ENCODE measurements at regions not wholly inside any gene's neighbourhood (a gene's known extent, or its start where the extent isn't known, plus 50 kb on each side); places are given as distances from the start of the nearest gene placed in this dataset.

DNA sequence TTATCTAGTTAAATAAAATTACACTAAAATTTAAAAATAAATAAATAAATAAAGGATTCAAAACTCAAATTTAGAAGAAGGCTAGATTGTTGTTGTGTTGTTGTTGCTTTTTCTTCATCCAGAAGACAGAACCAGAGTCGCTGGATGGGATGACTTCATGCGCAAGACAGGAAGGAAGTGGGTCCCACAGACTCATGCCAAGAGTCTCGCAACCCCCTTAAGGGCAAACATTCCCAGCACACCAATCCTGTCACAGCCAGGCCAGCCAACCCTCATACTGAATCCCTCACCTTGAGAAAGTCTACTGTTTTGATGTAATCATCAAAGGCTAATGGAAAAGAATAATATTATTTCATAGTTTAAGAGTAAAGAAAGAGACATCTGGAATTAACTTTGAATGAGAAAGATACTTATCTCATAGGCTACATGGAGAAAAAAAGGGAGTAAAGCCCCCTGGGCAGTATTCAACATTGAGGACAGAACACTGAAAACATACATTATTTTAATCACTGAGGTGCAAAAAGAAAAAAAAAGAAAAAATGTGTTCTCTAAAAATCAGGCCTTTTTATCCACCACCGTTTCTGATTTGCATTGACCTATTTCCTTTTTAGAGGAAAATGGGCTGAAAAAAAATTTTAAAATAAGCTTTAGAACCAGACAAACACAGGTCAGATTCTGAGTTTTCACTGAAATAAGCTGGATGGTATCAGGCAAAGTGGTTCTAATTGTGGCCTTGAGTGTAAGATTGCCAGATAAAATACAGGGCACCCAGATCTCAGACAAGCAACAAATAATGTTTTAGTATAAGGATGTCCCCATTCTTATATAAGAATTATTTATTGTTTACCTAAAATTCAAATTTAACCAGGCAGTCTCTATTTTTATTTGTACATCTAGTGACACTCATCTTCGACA is 826.5 kb downstream of the TNS3 start:
- Histone ChIP-seq H3K79me2 (ENCODE audit: control insufficient read depth, insufficient read depth, low read length) (no peaks in the 10 kb centered on the region), H3K9ac (ENCODE audit: low read length) (no peak overlapping the region), H3K36me3 (replicated peaks in 1 of 2; ENCODE audit: control extremely low read depth in 1 of 2, control insufficient read depth in 1 of 2, extremely low read depth in 1 of 2, insufficient read depth in 2 of 2, low read length in 1 of 2) (no peaks in the 10 kb centered on the region), H3K4me1 (ENCODE audit: control insufficient read depth in 2 of 2, insufficient read depth in 2 of 2, low read length in 2 of 2) (no peaks in the 10 kb centered on the region), H3K9me3 (ENCODE audit: control extremely low read depth in 1 of 3, control insufficient read depth in 2 of 3, insufficient read depth in 1 of 3, low read length in 2 of 3) (peaks cover 0 to 7% (median 0%) of the 10 kb centered on the region in 3 donors), H3K4me2 (replicated peaks; ENCODE audit: low read depth, low read length, poor library complexity, severe bottlenecking) (no peak overlapping the region), H2AFZ (ENCODE audit: insufficient read depth, low read depth, low read length, poor library complexity, severe bottlenecking) (no peak overlapping the region), H3K27ac (ENCODE audit: low read length in 2 of 2) (no peak overlapping the region), H4K20me1 (ENCODE audit: control insufficient read depth, insufficient read depth, low read length, poor library complexity, severe bottlenecking) (no peaks in the 10 kb centered on the region), H3K27me3 (replicated peaks in 1 of 4; ENCODE audit: control extremely low read depth in 1 of 4, control insufficient read depth in 3 of 4, insufficient read depth in 4 of 4, low read length in 3 of 4) (no peaks in the 10 kb centered on the region), H3K4me3 (ENCODE audit: control extremely low read depth in 1 of 5, extremely low read depth in 1 of 5, insufficient read depth in 1 of 5, low read depth in 2 of 5, low read length in 4 of 5) (no peak overlapping the region)
- CTCF ChIA-PET: no interaction called here
- no peak overlapping the region for H3K4me3 Mint-ChIP-seq
- no peaks in the 10 kb centered on the region for H3K27me3 Mint-ChIP-seq
- TF ChIP-seq, protein P1, sequence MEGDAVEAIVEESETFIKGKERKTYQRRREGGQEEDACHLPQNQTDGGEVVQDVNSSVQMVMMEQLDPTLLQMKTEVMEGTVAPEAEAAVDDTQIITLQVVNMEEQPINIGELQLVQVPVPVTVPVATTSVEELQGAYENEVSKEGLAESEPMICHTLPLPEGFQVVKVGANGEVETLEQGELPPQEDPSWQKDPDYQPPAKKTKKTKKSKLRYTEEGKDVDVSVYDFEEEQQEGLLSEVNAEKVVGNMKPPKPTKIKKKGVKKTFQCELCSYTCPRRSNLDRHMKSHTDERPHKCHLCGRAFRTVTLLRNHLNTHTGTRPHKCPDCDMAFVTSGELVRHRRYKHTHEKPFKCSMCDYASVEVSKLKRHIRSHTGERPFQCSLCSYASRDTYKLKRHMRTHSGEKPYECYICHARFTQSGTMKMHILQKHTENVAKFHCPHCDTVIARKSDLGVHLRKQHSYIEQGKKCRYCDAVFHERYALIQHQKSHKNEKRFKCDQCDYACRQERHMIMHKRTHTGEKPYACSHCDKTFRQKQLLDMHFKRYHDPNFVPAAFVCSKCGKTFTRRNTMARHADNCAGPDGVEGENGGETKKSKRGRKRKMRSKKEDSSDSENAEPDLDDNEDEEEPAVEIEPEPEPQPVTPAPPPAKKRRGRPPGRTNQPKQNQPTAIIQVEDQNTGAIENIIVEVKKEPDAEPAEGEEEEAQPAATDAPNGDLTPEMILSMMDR (IDR thresholded peaks at IDR 0.05): no peak
- no peak for TF ChIP-seq EZH2 (IDR thresholded peaks at IDR 0.05; ENCODE audit: borderline replicate concordance, insufficient read depth, low read depth, low read length, poor library complexity, severe bottlenecking)
- DNase-seq: no peak
- H3K4me1 Mint-ChIP-seq: no peaks in the 10 kb centered on the region
- POLR2A ChIA-PET: no interaction called here
- H3K27ac Mint-ChIP-seq: no peak overlapping the region
- no peak for ATAC-seq (ENCODE audit: low read depth)
- no CpG with 5 or more reads among the region's 5 CpGs for WGBS (ENCODE audit: insufficient coverage)
- intact Hi-C loops (cut with micrococcal nuclease): no loop called here
- H3K9me3 Mint-ChIP-seq (ENCODE audit: insufficient read depth): no peaks in the 10 kb centered on the region

DNA sequence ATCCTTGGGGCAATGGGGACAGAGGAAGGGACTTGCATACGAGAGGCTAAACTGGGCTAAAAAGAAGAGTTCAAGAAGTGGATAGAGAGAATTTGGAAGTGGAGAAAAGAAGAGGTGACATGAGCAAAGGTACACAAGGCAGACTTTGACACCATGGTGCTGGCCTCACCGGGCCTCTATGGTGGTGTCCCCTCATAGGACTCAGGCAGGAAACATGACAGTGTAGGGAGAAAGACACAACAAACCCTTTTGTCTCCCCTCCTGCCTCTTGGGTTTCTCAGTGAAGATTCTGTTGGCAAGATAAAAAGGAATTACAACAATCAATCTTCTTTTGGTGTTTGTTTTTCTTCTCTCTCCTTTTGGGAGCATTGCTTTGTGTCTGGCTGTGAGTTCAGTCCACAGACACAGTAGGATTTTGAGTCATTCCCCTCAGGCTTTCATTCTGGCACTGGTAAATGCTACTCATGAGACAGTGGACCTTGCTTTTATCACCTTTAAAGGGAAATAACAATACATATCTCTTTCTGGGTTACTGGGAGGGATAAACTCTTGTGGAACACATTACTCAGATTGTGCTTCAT is 827.7 kb downstream of the TNS3 start:
- Histone ChIP-seq H3K4me2 (replicated peaks; ENCODE audit: low read depth, low read length, poor library complexity, severe bottlenecking) (no peak overlapping the region), H2AFZ (ENCODE audit: insufficient read depth, low read depth, low read length, poor library complexity, severe bottlenecking) (no peak overlapping the region)
- POLR2A ChIA-PET: no interaction called here

More for the DNA sequence above, 827.7 kb downstream of the TNS3 start:
- Histone ChIP-seq H3K9ac (ENCODE audit: low read length) (no peak overlapping the region), H3K27me3 (replicated peaks in 1 of 4; ENCODE audit: control extremely low read depth in 1 of 4, control insufficient read depth in 3 of 4, insufficient read depth in 4 of 4, low read length in 3 of 4) (no peaks in the 10 kb centered on the region), H3K4me1 (ENCODE audit: control insufficient read depth in 2 of 2, insufficient read depth in 2 of 2, low read length in 2 of 2) (no peaks in the 10 kb centered on the region), H4K20me1 (ENCODE audit: control insufficient read depth, insufficient read depth, low read length, poor library complexity, severe bottlenecking) (no peaks in the 10 kb centered on the region), H3K9me3 (ENCODE audit: control extremely low read depth in 1 of 3, control insufficient read depth in 2 of 3, insufficient read depth in 1 of 3, low read length in 2 of 3) (peaks cover 0 to 4% (median 0%) of the 10 kb centered on the region in 3 donors), H3K79me2 (ENCODE audit: control insufficient read depth, insufficient read depth, low read length) (no peaks in the 10 kb centered on the region), H3K4me3 (ENCODE audit: control extremely low read depth in 1 of 5, extremely low read depth in 1 of 5, insufficient read depth in 1 of 5, low read depth in 2 of 5, low read length in 4 of 5) (no peak overlapping the region), H3K27ac (ENCODE audit: low read length in 2 of 2) (no peak overlapping the region), H3K36me3 (replicated peaks in 1 of 2; ENCODE audit: control extremely low read depth in 1 of 2, control insufficient read depth in 1 of 2, extremely low read depth in 1 of 2, insufficient read depth in 2 of 2, low read length in 1 of 2) (no peaks in the 10 kb centered on the region)
- ATAC-seq (ENCODE audit: low read depth) (no peak), DNase-seq (no peak)
- no peak overlapping the region for H3K27ac Mint-ChIP-seq
- WGBS (ENCODE audit: insufficient coverage): 100% methylated on average over 1 of the region's 2 CpGs
- TF ChIP-seq, protein P1 (IDR thresholded peaks at IDR 0.05): no peak
- no peak for TF ChIP-seq EZH2 (IDR thresholded peaks at IDR 0.05; ENCODE audit: borderline replicate concordance, insufficient read depth, low read depth, low read length, poor library complexity, severe bottlenecking)
- H3K27me3 Mint-ChIP-seq: no peaks in the 10 kb centered on the region
- no peak overlapping the region for H3K4me3 Mint-ChIP-seq
- no peaks in the 10 kb centered on the region for H3K9me3 Mint-ChIP-seq (ENCODE audit: insufficient read depth)
- CTCF ChIA-PET: no interaction called here
- no peaks in the 10 kb centered on the region for H3K4me1 Mint-ChIP-seq
- intact Hi-C loops (cut with micrococcal nuclease): no loop called here
